GM19452 (cell line): ENCODE measurements at regions not wholly inside any gene's neighbourhood (a gene's known extent, or its start where the extent isn't known, plus 50 kb on each side); places are given as distances from the start of the nearest gene placed in this dataset.
"Not testable (repeated sequence)": the region's sequence is repeated elsewhere in the genome, so short reads cannot be mapped to it uniquely, and the experiment has no call there.

Experiments
- ATAC-seq: cut with Tn5 transposase; IDR thresholded peaks from one replicate; pipeline ENCODE4 v1.9.1; 2021; ENCODE audit not compliant: unreplicated experiment

DNA sequence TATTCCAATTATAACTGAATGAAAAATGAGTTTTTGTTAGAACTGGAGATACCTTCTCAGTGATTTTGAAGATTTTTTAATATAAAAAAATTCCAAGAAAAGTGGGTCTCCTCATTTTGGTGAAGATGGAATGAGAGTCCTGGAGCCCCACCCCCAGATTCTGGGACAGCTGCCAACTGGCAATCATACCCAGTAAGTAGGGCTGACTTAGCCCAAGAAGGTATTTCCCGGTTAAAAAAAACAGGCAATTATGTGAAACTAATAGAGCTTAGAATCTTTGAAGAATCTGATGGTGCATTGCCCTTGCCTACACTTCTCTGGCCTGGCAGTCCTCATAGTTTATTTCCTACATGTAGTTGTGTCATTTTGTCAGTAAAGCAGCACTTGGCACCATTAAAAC, 52.8 kb upstream of the VWDE start:
- ATAC-seq: no peak

DNA sequence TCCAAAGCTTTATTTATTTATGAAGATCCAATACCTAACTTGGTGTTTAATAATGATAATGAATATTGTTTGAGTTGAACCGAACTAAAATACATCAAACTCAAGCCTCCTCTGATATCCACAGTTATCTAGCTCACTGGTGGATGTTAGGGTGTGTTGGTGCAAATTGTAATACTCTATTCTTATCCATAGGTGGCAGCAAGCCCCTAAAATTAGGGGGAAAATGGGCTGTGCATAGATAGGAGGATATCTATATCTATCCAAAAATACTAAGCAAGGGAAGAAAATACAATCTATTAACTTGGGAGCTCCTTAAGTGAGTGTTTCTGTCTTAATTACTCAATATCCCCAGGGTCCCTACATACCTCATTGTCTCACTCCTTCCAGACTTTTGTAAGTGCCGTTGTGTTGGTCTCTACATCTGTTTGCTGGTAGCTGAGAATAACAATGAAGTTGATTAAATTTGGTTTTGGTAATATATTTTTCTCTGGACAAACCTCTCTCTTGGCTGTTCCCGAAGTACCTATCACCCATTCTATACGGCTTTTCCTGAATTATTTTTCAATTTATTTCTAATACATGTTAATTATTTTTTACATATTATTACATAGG, 55.0 kb upstream of the VWDE start:
- ATAC-seq: peak; percentile 96

DNA sequence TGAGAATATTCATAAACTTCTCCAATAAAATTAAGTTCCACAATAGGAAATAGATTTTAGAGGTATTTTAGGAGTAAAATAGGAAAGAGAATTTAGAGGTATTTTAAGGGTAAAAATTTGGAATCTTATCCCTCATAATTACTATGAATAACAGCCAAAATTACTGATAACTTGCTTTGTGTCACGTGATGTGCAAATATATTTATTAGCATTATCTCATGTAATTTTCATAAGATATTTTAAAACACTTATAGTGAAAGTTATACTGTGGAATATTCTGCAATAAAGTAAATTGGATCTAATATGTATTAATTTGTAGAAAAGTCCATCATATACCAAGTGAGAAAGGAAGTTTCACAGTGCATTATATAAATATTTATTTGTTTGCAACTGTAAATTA, 64.2 kb upstream of the VWDE start:
- ATAC-seq: no peak

DNA sequence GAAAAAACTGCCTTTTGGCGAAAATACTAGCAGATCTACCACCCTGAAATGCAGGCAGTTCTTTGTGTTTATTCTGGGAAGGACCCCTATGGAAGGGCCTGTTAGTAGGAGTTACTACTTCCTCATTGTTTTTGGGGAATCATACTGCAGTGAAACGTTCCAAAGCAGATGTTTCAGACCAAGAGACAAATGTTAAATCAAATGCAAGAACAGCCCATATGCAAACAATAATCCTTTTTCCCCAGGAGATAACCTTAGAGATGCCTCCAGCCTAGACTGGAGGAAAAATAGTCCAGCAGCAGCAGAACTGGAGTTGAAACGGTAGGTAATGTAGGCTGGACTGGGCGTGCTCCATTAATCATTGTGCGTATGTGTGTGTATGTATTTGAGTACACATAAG, 65.9 kb upstream of the VWDE start:
- ATAC-seq: no peak

DNA sequence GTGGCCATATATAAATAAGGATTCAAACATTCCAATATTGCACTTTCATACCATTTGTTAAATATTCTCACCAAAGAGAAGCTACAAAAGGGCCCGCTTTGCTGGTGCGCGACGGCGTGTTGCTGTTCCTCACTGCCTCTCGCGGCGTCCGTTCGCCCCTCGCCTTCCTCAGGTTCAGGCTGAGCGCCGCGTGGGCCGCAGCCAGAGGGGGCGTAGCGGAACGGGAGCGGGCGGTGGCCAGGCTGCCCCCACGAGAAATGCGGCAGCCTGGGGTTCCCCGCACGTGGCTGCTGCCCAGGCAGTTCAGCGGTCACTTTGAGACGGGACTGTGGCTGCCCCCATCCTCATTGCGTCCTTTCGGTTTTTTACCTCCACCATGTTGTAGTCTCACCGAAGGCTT, 67.3 kb upstream of the VWDE start:
- ATAC-seq: no peak

DNA sequence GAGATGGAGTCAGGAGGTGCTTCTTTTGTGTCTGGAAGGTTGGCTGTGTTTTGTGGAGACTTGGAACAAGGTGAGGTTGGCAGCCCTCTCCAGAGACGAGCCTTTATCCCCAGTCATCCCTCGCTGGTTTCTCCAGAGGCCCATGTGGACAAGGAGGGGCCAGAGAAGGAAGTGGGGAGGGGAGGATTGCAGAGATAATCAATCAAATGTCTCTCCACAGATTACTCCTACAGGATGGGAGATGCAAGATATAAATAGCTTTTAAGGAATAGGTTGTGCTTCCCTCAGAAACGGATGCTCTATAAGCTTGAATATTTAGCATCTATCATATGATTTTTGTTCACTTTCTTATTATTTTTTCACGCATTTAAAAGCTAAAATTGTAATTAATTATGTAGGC, 70.4 kb upstream of the VWDE start:
- ATAC-seq: no peak

DNA sequence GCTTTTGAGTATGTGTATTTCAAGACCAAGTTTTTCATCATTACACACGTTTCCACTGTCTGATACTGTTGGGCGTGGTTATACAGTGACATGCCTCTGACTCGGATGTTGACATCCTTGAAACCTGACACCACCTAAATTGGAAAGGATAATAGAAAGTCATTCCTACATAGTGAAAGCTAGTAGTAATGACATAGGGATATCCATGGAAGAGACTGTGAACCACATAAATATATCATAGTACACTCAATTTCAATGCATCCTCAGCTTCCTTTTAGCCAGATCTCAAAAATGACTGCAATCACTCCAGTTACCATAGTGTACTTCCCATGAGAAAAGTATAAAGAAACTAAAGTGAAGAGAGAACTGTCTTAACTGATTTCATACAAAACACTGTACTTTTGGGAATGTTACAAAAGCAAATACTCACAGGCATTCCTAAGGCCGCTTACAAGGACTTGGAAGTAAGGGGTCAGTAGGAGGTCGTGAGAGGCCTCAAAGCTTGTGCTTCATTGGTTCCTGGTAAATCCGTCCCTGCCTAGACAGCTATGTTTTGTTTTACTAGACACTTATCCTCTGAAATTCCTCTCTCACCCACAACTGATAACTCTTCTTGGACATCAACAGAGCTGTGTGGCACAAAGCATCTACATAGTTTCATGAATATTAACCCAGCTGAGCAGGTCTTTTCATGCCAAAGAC, 71.8 kb upstream of the VWDE start:
- no peak for ATAC-seq

DNA sequence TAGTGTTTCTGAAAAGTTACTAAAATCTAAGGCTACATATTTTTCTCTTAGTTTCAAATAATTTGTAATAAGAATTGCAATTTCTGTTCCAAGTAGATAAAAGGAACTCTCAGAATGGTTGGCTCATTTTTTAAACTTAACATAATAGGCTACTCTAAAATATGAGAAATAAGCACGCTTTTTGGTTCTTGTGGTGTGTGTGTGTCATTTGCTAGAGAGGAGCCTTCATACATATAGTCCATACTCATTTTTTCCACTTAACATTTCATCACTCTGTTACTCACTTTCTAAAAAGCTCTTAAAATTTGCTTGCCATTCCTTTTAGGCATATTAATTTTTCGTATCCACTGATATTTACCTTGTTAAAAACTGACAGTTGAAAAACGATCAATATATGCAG, 74.0 kb upstream of the VWDE start:
- no peak for ATAC-seq

DNA sequence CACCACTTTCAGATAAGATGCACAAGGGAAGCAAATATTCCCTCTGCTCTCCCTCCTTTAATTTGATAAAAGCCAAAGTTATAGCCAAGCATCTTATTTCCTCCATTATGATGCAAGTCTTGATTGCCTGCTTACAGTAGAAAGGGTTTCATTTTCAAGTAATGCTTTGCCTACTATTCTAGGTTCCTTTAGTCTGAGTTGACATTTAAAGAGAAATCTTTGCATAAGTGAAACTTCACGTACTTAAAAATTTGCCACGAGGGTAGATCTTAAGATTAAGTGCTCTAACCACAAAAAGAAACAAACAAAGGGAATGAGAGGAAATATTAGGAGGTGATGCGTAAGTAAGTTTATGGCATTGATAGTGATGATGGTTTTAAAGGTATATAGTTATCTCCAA, 78.1 kb upstream of the VWDE start:
- ATAC-seq: peak; percentile 83

DNA sequence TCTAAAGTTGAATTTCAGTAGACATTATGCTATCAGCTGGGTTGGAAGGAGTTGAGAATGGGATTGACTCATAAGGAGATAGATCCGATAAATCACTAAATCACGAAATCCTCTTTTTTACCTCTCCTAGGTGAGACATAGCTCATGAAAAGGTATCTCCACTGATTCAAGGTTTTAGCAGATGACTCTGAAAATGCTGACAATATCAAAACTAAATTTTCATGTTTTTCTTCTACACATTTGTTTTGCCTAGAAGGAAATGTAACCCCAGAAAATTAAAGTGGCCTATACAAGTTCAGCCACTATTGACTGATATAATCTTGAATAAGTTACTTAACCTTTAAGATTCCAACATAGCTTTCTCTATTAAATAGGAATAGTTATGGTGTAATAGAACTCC, 82.2 kb upstream of the VWDE start:
- no peak for ATAC-seq

DNA sequence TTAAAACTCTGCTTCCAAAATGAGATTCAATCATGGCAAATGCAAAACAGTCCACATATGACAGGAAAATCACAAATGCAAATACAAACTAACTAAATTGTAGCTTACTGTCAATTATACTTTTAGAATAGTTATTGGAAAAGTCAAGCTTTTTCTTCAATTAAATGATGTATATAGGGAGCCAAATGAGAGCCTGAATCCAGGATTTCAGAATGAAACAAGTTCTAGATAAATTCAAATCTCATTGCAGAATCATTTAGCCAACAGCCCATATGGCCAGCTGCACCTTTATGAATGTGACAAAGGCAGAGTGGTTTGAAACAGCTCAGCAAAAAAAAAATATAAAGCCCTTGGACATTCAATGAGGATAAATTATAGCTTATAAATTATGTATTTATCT, 82.2 kb upstream of the SCIN start:
- no peak for ATAC-seq

DNA sequence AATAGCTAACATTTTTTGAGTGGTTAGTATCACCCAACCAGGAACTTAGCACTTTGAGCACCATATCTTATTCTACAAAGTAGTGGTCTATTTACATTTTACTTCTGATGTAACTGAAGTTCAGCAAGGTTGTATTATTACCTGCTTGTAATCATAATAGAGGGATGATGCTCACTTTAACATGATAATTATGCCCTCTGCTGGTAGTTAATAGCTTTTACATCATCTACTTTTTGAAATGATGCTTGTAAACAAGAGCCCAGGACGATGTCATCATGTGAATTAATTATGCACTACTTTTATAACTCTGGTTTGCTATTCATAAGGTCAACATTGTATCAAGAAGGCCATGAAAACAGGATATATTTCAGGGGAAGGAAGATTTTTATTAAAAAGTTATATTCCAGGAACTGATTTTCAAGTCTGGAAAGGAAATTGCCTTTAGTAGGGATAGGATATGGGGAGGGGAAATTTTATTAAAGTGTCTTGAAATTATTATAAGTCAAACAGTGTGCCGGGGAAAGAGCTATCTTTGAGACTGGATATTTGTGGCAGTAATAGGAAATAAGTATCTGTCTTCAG, 80.3 kb upstream of the SCIN start:
- ATAC-seq: peak; percentile 70

DNA sequence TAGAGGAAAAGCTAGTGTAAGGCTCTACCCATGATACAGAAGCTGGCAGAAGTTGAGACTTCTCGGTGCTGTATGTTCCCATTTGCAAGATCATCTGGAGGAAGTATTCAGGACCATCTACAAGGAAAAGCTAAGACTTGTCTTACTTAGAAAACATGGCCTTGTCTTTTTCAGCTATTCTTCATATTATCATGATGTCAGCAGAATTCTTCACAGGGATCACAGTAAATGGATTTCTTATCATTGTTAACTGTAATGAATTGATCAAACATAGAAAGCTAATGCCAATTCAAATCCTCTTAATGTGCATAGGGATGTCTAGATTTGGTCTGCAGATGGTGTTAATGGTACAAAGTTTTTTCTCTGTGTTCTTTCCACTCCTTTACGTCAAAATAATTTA, 79.6 kb upstream of the SCIN start:
- ATAC-seq: no peak

DNA sequence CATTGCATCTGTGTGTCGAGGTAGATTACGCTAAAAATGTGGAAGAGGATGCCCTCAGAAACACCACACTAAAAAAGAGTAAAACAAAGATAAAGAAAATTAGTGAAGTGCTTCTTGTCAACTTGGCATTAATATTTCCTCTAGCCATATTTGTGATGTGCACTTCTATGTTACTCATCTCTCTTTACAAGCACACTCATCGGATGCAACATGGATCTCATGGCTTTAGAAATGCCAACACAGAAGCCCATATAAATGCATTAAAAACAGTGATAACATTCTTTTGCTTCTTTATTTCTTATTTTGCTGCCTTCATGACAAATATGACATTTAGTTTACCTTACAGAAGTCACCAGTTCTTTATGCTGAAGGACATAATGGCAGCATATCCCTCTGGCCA, 79.0 kb upstream of the SCIN start:
- ATAC-seq: no peak

DNA sequence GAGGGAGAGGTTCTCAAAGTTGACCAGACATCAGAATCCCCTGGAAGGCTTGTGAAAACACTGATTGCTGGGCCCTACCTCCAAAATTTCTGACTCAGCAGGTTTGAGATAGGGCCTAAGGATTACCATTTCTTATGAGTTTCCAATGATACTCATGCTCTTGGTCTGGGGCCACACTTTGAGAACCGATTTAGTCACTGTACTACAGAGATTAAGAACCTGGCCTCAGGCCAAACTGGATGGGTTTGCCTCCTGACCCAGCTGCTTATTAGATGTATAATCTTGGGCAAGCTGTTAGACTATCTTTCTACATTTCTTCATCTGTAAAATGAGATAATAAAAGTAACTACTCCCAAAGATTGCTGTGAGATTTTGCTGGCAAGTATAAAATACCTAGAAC, 77.1 kb upstream of the SCIN start:
- ATAC-seq: no peak

DNA sequence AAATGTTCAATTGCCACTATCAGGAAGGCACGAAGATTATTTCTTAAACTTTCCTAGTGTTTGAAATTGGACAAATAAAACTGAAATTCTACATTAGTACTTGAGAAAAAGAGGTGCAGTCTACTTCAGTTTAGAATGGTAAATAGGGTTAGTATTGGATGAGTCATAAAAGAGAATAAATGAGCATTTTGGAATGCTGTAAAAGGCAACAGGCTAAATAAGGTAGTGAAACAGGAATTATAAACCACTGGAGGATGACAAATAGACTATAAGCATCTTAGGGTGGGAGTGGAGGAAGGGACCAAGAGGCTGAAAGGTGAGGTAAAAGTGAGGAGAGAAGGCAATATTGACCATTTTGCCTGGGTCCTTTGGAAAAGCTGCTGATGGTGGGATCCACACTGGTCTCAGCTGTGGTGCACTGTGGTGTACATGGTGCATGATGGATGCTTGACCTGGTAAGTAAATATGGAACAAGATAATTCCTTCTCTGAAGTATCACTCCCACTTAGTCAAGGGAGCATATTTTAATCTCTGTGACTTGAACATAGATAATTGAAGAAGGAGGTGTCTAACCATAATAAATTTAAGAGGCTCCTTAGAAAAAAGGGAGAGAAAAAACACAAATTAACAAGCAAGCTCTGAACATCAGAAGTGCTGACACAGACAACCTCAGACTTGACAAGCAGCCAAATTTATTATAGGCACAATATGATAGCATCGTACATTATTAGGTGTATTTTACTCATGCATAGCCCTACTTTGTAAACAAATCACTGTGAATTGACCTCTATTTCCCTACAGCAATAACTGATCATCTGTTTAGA, 76.4 kb upstream of the SCIN start:
- ATAC-seq: no peak

DNA sequence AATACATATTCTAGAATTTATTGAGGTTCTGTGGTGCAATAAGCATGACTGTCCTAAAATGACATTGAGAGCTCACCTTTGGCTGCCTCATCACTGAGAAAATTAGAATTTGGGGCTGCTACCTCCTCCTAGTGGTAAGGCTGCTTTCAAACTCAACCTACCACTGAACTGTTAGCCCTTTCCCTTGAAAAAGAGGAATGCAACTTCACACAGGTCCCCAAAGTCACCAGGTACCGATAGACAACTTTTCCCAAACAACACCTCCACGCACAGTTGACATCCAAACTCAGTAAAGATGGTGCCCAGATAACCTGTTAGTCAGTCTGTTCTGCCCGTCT, 75.9 kb upstream of the SCIN start:
- ATAC-seq: no peak

DNA sequence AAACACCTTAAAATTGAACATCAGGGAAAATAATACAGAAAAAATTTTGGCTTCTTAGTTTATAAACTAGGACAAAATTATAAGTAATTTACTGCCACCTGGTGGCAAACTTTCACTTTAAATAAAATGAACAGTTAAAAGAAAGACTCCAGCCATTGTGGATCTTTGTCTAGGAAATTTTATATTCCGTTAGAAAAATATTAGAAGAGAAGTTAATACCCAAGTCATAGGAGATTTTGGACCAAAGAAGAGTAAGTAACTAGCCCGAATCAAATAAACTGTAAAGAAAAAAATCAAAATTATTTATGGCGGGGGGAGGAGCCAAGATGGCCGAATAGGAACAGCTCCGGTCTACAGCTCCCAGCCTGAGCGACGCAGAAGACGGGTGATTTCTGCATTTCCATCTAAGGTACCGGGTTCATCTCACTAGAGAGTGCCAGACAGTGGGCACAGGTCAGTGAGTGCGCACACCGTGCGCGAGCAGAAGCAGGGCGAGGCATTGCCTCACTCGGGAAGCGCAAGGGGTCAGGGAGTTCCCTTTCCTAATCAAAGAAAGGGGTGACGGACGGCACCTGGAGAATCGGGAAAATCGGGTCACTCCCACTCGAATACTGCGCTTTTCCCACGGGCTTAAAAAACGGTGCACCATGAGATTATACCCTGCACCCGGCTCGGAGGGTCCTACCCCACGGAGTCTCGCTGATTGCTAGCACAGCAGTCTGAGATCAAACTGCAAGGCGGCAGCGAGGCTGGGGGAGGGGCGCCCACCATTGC, 73.4 kb upstream of the SCIN start:
- ATAC-seq: not testable (repeated sequence)

DNA sequence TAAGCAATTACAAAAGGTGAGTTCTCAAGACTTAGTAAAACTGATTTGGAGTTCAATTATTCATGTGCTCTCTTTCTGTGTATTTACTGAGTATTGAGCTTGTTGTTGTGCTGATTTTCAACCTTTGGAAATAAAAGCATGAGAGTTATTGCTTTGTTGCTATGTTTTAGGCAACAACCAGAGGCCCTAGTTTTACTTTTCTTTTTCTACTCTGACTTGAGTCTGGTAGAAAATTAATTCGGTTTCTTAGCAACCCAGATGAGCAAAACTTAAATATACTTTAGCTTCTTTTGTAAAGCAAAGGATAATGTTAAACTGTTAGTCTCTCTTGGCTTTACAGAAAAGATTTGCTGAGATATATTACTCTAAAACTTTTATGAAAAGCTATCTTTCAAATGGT, 66.4 kb upstream of the SCIN start:
- no peak for ATAC-seq

DNA sequence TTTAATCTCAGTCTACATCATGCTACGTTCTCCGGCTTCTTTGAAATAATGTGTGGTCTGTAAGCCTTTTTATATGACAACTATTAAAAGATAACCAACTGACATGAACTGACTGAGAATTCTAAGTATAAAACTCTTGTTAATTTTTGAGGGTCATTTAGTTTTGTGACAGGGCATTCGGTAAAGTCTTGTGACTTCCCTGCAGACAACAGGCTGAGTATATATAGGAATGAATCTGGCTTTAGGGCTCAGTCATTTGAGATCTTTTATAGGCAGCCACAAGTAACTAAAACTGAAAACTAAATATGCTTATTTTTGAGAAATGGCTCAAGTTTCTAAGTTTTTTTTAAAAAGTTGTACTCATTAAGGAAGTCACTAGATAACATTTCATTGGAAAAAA, 62.5 kb upstream of the SCIN start:
- no peak for ATAC-seq

DNA sequence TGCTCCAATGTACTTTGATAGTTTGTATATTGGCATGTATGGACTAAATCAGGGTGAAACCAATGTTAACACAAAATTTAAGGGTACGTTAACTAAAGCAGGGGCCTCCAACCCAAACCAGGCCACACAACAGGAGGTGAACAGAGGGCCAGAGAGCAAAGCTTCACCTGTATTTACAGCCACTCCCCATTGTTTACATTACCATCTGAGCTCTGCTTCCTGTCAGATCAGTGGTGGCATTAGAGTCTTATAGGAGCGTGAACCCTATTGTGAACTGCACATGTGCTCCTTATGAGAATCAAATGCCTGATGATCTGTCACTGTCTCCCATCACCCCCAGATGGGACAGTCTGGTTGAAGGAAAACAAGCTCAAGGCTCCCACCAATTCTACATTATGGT, 62.0 kb upstream of the SCIN start:
- no peak for ATAC-seq
